DOHH2 (cell line): ENCODE measurements at regions not wholly inside any gene's neighbourhood (a gene's known extent, or its start where the extent isn't known, plus 50 kb on each side); places are given as distances from the start of the nearest gene placed in this dataset.

Experiments used
- EZH2phosphoT487 ChIP-seq: fragments of 200-600 bp; sonication (generic); IDR thresholded peaks from 2 replicates; pipeline ENCODE4 v1.6.1; 2017; ENCODE audit warnings: borderline replicate concordance, mild to moderate bottlenecking, antibody characterized with exemption, low read length, moderate library complexity, mixed read lengths
- TF ChIP-seq, protein P1 (sequence below): fragments of 200-600 bp; sonication (generic); IDR thresholded peaks from one replicate; pipeline ENCODE4 v1.5.1; 2014; ENCODE audit warnings: antibody characterized with exemption, mild to moderate bottlenecking, low read depth, low read length; ENCODE audit not compliant: poor library complexity, severe bottlenecking

DNA sequence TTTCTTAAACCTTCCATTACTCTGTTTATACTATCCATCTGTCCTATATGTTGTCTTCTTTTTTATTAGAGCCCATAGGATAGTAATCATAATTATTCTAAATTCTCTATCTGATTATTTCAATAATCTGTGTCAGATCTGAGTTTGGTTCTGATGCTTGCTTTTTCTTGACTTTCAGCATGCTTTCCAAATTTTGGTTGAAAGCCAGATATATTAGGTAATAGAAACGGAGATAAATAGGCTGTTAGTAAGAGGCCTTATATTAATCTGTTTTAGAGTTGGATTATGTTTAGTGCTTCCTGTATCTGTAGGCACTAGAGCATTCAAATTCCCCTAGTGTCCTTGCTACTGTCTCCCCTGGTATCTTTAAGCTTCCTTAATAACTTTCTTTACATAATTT, 939.9 kb upstream of the GHITM start:
- TF ChIP-seq, protein P1, sequence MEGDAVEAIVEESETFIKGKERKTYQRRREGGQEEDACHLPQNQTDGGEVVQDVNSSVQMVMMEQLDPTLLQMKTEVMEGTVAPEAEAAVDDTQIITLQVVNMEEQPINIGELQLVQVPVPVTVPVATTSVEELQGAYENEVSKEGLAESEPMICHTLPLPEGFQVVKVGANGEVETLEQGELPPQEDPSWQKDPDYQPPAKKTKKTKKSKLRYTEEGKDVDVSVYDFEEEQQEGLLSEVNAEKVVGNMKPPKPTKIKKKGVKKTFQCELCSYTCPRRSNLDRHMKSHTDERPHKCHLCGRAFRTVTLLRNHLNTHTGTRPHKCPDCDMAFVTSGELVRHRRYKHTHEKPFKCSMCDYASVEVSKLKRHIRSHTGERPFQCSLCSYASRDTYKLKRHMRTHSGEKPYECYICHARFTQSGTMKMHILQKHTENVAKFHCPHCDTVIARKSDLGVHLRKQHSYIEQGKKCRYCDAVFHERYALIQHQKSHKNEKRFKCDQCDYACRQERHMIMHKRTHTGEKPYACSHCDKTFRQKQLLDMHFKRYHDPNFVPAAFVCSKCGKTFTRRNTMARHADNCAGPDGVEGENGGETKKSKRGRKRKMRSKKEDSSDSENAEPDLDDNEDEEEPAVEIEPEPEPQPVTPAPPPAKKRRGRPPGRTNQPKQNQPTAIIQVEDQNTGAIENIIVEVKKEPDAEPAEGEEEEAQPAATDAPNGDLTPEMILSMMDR = no peak
- no peak for TF ChIP-seq EZH2phosphoT487
